Prostate gland (tissue), 2 donors: ENCODE measurements at regions not wholly inside any gene's neighbourhood (a gene's known extent, or its start where the extent isn't known, plus 50 kb on each side); places are given as distances from the start of the nearest gene placed in this dataset.

Experiments used
- DNase-seq: peaks from one replicate; pipeline ENCODE4 v3.0.0-alpha.2; 2019; ENCODE audit warnings: low spot score
- H3K27ac ChIP-seq, 2 donors: fragments of 200-600 bp; sonication (generic); 2 replicates each; pipeline ENCODE4 v1.5.1; 2017 to 2019
- H3K27me3 ChIP-seq: fragments of 200-600 bp; sonication (generic); replicated peaks from 2 replicates; pipeline ENCODE4 v1.5.1; 2019; ENCODE audit not compliant: insufficient read depth
- H3K36me3 ChIP-seq, 2 donors: fragments of 200-600 bp; sonication (generic); 1 replicate in 1 of 2; 2 replicates in 1 of 2; pipeline versions ENCODE4 v1.5.1 to v1.8.1; 2017 to 2019
- H3K4me1 ChIP-seq: fragments of 200-600 bp; sonication (generic); replicated peaks from 2 replicates; pipeline ENCODE4 v1.5.1; 2019
- H3K4me3 ChIP-seq, 2 donors: fragments of 200-600 bp; sonication (generic); 2 replicates each; pipeline ENCODE4 v1.5.1; 2017 to 2019
- H3K9me3 ChIP-seq: fragments of 200-600 bp; sonication (generic); 2 replicates; pipeline ENCODE4 v1.5.1; 2017
- CTCF ChIP-seq, 4 experiments: fragments of 200-600 bp in 2 of 4; fragments of 450-650 bp in 2 of 4; sonication (generic) in 2 of 4; IDR thresholded peaks; 1 replicate in 3 of 4; 2 replicates in 1 of 4; pipeline ENCODE4 v1.5.1; 2016 to 2019; ENCODE audit warnings: antibody characterized with exemption in 4 of 4, mild to moderate bottlenecking in 2 of 4, moderate library complexity in 2 of 4
- POLR2A ChIP-seq: fragments of 450-650 bp; IDR thresholded peaks from one replicate; pipeline ENCODE4 v1.6.1; 2016; ENCODE audit warnings: antibody characterized with exemption, mild to moderate bottlenecking
- POLR2AphosphoS5 ChIP-seq: sonication (generic); formaldehyde crosslinking; IDR thresholded peaks from one replicate; pipeline ENCODE4 v1.6.1; 2017; ENCODE audit warnings: antibody characterized with exemption
- WGBS: methylation state at CpG from one replicate; pipeline ENCODE4 v1.1.5; 2018; 5-methylcytosine and 5-hydroxymethylcytosine counted together
- intact Hi-C: fragments of 100-400 bp; cut with DNase I; formaldehyde crosslinking; loops from one replicate; pipeline ENCODE4 v1.14.2; 2022

GRCh38 chr4:126991965-126992364, 640.8 kb upstream of the INTU start:
- Histone ChIP-seq H3K27me3 (no peaks in the 10 kb centered on the region), H3K9me3 (no peaks in the 10 kb centered on the region), H3K4me1 (no peaks in the 10 kb centered on the region), H3K36me3 (no peaks in the 10 kb centered on the region), H3K27ac (no peak overlapping the region), H3K4me3 (no peak overlapping the region)
- TF ChIP-seq POLR2A: no peak
- DNase-seq: no peak
- intact Hi-C loops: no loop called here
- 22% methylated on average over 1 of the region's 1 CpG for WGBS

- Histone ChIP-seq H3K36me3 (no peaks in the 10 kb centered on the region), H3K4me1 (no peaks in the 10 kb centered on the region), H3K9me3 (no peaks in the 10 kb centered on the region), H3K4me3 (no peak overlapping the region), H3K27me3 (no peaks in the 10 kb centered on the region), H3K27ac (no peak overlapping the region)
- WGBS: 89% methylated on average over 1 of the region's 1 CpG
- intact Hi-C loops: no loop called here
- no peak for DNase-seq
- no peak for TF ChIP-seq CTCF (IDR thresholded peaks at IDR 0.05)
- no peak for TF ChIP-seq POLR2AphosphoS5
- no peak for TF ChIP-seq POLR2A
Measured at GRCh38 chr4:126992910-126993309, 639.8 kb upstream of the INTU start.

- Histone ChIP-seq H3K9me3 (no peaks in the 10 kb centered on the region), H3K4me3 (no peak overlapping the region), H3K27ac (no peak overlapping the region), H3K36me3 (no peaks in the 10 kb centered on the region), H3K27me3 (no peaks in the 10 kb centered on the region), H3K4me1 (no peaks in the 10 kb centered on the region)
- DNase-seq: no peak
- intact Hi-C loops: no loop called here
- TF ChIP-seq CTCF (IDR thresholded peaks at IDR 0.05) (no peak), POLR2AphosphoS5 (no peak), POLR2A (no peak)
- 94% methylated on average over 1 of the region's 1 CpG for WGBS
Measured at GRCh38 chr4:126993351-126993750, 639.4 kb upstream of the INTU start.

GRCh38 chr4:126995235-126995634, 637.5 kb upstream of the INTU start:
- Histone ChIP-seq H3K36me3 (no peaks in the 10 kb centered on the region), H3K27me3 (no peaks in the 10 kb centered on the region), H3K27ac (no peak overlapping the region), H3K4me1 (no peaks in the 10 kb centered on the region), H3K9me3 (no peaks in the 10 kb centered on the region), H3K4me3 (no peak overlapping the region)
- intact Hi-C loops: no loop called here
- TF ChIP-seq CTCF (IDR thresholded peaks at IDR 0.05): no peak
- no peak for TF ChIP-seq POLR2AphosphoS5
- TF ChIP-seq POLR2A: no peak
- DNase-seq: no peak

- Histone ChIP-seq H3K4me3 (no peak overlapping the region), H3K36me3 (no peaks in the 10 kb centered on the region), H3K27ac (no peak overlapping the region), H3K9me3 (no peaks in the 10 kb centered on the region), H3K4me1 (no peaks in the 10 kb centered on the region), H3K27me3 (no peaks in the 10 kb centered on the region)
- TF ChIP-seq POLR2A (no peak), CTCF (IDR thresholded peaks at IDR 0.05) (no peak), POLR2AphosphoS5 (no peak)
- no peak for DNase-seq
- intact Hi-C loops: no loop called here
- WGBS: 75% methylated on average over 1 of the region's 1 CpG
Measured at GRCh38 chr4:127000110-127000509, 632.6 kb upstream of the INTU start.

- no peak for DNase-seq
- intact Hi-C loops: no loop called here
- Histone ChIP-seq H3K27me3 (no peaks in the 10 kb centered on the region), H3K4me3 (no peak overlapping the region), H3K9me3 (no peaks in the 10 kb centered on the region), H3K4me1 (no peaks in the 10 kb centered on the region), H3K36me3 (no peaks in the 10 kb centered on the region), H3K27ac (no peak overlapping the region)
- WGBS: 82% methylated on average over 2 of the region's 2 CpGs
- TF ChIP-seq POLR2AphosphoS5: no peak
- TF ChIP-seq CTCF (IDR thresholded peaks at IDR 0.05): no peak
- no peak for TF ChIP-seq POLR2A
Measured at GRCh38 chr4:127000846-127001245, 631.9 kb upstream of the INTU start.
